ENCODE measurements at regions not wholly inside any gene's neighbourhood (a gene's known extent, or its start where the extent isn't known, plus 50 kb on each side); places are given as distances from the start of the nearest gene placed in this dataset.

GRCh38 chr12:46661110-46661845 lies 164.5 kb downstream of the SLC38A4 start:
- TF ChIP-seq CTCF (conservative IDR thresholded peaks at IDR 0.05; ENCODE audit: low read depth, low read length): peak; percentile 91
- no peak for TF ChIP-seq EZH2 (IDR thresholded peaks at IDR 0.05; ENCODE audit: borderline replicate concordance, low read depth, low read length, poor library complexity, severe bottlenecking)
